B cell (primary cell): ENCODE measurements at regions not wholly inside any gene's neighbourhood (a gene's known extent, or its start where the extent isn't known, plus 50 kb on each side); places are given as distances from the start of the nearest gene placed in this dataset.

Experiments
- EZH2 ChIP-seq: IDR thresholded peaks from 2 replicates; pipeline ENCODE4 v1.6.1; 2012; ENCODE audit warnings: borderline replicate concordance, low read depth, mild to moderate bottlenecking, moderate library complexity, low read length; ENCODE audit not compliant: insufficient read depth, poor library complexity, severe bottlenecking
- TF ChIP-seq, protein P1 (sequence below): fragments of 200-600 bp; IDR thresholded peaks from one replicate; pipeline ENCODE4 v1.8.0; 2022; ENCODE audit warnings: antibody characterized with exemption, mild to moderate bottlenecking

DNA sequence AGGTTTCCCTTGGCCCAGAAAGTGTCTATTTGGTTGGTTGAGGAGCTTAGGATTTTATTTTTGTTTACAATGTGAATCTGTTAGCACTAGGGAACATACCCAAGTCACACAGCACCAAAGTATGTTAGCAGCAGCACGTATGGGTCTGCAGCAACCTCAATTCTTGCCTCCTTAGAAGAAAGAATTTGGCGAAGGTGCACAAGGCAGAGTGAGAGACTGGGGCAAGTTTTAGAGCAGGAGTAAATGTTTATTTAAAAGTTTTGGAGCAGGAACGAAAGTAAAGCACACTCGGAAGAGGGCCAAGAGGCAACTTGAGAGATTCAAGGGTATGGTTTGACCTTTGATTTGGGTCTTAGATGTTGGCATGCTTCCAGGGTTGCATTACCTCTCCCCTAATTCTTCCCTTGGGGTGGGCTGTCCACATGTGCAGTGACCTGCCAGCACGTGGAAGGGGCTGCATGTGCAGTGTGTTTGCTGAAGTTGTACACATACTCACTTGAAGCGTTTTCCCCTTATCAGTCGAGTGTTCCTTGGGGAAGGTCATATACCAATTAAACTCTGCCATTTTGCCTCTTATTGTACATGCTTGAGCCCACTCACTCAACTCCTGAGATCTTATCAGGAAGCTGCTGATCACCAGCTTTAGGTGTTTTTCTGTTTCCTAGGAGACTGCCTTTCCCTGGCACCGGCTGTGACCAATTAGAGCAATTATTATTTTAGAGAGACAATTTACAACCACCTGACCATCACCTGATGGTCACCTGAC lies 64.9 kb upstream of the SHC3 start:
- TF ChIP-seq, protein P1, sequence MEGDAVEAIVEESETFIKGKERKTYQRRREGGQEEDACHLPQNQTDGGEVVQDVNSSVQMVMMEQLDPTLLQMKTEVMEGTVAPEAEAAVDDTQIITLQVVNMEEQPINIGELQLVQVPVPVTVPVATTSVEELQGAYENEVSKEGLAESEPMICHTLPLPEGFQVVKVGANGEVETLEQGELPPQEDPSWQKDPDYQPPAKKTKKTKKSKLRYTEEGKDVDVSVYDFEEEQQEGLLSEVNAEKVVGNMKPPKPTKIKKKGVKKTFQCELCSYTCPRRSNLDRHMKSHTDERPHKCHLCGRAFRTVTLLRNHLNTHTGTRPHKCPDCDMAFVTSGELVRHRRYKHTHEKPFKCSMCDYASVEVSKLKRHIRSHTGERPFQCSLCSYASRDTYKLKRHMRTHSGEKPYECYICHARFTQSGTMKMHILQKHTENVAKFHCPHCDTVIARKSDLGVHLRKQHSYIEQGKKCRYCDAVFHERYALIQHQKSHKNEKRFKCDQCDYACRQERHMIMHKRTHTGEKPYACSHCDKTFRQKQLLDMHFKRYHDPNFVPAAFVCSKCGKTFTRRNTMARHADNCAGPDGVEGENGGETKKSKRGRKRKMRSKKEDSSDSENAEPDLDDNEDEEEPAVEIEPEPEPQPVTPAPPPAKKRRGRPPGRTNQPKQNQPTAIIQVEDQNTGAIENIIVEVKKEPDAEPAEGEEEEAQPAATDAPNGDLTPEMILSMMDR = no peak
- no peak for TF ChIP-seq EZH2
